GM19238 (cell line): ENCODE measurements at regions not wholly inside any gene's neighbourhood (a gene's known extent, or its start where the extent isn't known, plus 50 kb on each side); places are given as distances from the start of the nearest gene placed in this dataset.

Experiments
- DNase-seq: peaks from one replicate; pipeline ENCODE4 v3.0.0; 2011; ENCODE audit warnings: low spot score; ENCODE audit not compliant: insufficient read length

- DNase-seq = no peak
Measured at GRCh38 chr13:64371045-64371444, 2859.1 kb downstream of the PCDH9 start.

DNA sequence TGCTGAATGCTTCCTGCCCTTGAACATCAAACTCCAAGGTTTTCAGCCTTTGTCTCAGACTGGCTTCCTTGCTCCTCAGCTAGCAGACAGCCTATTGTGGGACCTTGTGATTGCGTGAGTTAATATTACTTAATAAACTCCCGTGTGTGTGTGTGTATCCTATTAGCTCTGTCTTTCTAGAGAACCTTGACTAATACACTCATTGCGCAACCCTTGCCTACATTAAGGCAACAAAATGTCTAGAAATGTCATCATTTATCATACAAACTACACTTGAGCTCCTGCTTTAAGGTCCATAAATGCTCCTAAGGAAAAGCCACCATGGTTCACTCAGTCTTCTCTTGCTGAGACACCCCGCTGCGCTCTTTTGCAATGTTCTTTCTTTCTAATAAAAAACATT, 2861.0 kb downstream of the PCDH9 start:
- no peak for DNase-seq

GRCh38 chr13:64362564-64362963, 2867.6 kb downstream of the PCDH9 start:
- DNase-seq = no peak

DNA sequence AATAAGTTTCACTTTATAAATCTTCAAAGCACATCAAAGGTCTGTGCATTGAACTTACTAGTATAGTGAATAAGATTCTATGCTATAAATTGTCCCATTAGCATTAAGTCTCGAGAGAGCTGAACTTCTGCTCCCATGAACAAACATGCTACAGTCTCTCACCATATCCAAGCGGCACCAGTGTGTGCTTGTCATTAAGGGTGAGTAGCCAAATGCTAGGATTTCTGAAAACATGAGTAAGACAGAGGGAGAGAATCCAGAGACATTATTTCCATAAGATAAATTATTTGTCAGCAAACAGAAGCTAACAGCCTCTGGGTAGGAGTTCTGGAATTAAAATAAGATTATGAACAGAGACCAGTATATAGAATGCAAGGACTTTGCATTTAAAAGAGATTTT, 2882.5 kb downstream of the PCDH9 start:
- no peak for DNase-seq

- DNase-seq = no peak
Measured at GRCh38 chr13:64339373-64340063, 2890.6 kb downstream of the PCDH9 start.

DNA sequence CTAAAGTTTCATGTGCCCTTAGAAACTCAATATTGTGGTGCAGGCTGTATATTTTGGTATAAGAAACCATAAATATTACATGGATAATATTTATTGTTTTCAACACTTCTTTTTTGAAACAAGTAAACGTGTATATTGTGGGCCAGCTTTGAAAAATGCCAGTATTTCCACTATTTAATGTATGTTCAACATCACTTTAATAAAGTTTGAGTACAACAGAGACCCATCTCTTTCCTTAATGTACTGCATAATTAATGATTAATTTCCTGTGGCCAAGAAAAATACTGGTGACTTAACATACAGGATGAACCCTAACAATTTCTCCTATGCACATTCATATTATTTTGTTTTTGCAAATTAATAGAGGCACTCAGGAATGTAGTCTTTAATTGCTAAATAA, 2891.5 kb downstream of the PCDH9 start:
- no peak for DNase-seq

DNA sequence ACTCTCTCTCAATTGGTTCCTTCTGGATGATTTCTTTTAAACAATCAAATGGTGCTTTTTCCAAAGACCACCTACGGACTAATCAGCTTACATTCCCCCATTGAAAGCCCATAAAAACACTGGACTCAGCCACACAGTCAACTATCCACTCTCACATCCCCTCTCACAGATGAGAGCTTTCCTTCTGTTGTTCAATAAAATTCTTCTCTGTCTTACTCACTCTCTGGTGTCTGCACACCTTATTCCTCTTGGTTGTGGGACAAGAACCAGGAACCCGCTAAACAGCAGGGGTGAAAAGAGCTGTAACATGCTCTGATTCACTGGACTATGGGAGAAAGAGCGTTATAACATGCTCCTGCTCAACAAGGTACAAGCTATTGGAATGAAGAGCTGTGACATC, 2896.2 kb downstream of the PCDH9 start:
- no peak for DNase-seq

DNA sequence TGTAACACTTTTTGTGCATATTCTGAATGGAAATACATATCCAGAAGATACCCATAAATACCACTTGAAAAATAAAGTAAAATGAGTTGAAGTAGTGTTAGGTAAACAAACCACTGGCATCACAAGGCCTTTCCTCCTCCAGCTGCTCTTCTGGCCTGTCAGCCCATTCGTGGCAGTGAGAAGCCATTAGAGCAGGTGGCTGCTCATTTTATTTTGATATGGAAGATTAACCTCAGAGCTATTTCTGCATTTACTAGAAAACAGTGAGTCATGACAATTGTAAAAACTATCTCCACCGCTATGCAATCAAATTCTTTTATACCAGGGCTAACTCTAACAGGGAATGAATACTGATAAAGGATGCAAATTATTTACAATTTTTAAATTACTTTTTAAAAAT, 2898.1 kb downstream of the PCDH9 start:
- no peak for DNase-seq

DNA sequence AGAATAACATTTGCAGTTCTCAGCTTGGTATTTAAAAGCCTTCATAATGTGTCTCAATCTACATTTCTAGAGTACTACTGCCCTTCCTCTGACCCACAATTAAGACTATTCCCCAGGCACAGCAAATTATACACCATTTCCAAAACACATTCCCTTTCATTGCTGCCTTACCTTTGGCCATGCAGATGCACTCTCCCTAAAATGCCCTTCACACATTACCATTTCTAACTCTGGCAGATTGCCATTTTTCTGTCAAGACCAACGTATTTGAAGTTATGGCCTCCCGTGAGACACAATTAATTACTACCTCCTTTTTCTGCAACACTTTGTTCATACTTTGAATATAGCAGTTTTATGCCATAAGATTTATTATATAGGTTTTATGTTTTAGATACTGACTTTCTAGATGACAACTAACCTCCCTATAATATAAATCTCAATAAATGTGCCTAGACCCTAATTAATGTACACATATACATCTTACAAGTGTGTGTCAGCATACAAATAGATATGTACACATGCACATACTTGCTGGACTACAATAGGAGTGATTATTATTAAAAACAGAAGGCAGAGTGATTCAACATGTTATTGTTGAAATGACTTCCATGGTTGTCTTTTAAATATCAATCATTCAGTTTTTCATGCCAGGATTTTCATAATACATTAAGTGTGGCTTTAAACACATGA, 2902.5 kb downstream of the PCDH9 start:
- no peak for DNase-seq

GRCh38 chr13:64314331-64314730, 2898.7 kb upstream of the PCDH20 start:
- DNase-seq = no peak

DNA sequence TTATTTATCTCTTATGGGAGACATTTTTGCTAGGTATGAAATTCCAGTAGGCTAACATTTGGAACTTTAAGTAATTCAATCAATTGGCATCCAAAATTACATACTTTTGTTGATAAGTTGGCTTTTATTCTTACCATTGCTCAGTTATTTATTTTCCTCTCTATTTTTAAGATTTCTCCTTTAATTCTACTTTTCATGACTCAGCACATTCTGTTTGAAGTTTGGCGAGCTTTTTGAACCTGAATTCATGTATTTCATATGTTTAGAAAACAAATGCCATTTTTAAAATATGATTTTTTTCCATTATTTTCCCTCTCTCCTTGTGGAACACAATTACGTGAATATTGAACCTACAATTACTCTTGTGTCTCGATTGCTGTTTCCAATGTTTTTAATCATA, 2896.3 kb upstream of the PCDH20 start:
- no peak for DNase-seq

DNA sequence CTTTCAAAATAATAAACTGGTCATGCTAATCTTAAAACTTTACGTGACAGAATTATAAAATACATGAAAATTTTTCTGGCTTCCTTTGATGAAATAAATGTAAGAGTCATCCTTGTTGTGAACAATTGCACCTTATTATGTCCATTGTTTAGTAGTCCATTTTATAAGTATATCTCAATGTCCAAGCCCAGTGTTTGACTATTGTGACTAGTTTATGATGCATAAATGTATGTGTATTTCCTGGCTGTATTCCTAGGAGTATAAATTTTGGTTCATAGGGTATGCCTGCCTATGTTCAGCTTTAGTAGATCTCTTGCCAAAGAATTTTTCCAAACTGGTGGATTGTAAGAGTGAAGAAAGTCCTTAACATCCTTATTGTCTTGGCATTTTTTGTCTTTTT, 2895.5 kb upstream of the PCDH20 start:
- no peak for DNase-seq

DNA sequence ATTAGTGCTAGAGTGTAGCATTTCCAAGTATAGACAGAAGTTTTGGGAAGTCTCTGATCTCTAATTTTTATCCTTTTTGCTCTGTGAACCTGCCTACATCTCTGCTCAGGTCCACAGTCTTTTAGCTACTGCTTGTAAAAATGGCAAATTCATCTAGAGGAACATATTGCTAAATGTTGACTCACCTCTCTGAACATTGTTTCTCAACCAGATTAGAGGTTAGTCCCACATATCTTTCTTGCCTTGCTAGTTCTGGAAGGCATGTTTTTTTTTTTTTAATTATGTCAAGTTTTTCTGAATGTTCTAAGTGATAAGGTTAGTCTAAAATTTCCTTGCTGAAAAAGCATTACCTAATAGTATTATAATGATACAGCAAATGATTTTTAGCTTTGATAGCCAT, 2889.6 kb upstream of the PCDH20 start:
- no peak for DNase-seq

DNA sequence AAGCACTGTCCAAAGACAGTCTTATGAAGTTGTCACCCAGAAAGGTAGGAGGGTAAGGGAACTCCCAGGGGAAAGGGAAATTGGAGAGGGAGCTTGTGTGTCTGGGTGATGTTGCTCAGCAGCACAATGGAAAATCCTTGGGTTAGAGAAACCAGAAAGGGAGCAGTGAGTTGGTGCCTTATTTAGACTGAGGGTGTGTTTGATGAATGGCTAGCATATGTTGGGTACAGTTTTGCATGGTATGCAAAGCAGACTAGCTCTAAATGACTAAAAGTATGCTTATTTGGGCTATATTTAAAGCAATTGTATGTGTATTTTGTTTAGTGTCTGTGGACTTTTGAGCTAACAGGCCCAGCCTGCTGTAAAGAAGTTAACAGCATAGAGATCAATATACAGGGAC, 2884.6 kb upstream of the PCDH20 start:
- DNase-seq = no peak

DNA sequence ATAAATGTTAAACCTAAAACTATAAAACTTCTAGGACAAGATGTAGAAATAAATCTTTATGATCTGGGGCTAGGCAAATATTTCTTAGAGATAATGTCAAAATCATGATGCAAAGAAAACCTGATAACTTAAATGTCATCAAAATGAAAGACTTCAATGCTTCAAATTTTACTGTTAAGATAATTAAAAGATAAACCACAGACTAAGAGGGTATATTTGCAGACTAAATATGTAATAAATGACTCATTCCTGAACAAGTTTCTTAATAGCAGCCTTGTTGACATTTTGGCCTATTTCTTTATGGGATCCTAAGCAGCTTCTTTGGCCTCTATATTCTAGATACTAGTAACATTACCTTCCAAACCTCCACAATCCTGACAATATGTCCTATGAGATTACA, 2878.3 kb upstream of the PCDH20 start:
- no peak for DNase-seq

GRCh38 chr13:64289702-64290101, 2874.1 kb upstream of the PCDH20 start:
- DNase-seq = no peak

GRCh38 chr13:64283926-64284325, 2868.3 kb upstream of the PCDH20 start:
- no peak for DNase-seq

- no peak for DNase-seq
Measured at GRCh38 chr13:64278493-64278892, 2862.8 kb upstream of the PCDH20 start.

- no peak for DNase-seq
Measured at GRCh38 chr13:64277097-64277496, 2861.4 kb upstream of the PCDH20 start.

DNA sequence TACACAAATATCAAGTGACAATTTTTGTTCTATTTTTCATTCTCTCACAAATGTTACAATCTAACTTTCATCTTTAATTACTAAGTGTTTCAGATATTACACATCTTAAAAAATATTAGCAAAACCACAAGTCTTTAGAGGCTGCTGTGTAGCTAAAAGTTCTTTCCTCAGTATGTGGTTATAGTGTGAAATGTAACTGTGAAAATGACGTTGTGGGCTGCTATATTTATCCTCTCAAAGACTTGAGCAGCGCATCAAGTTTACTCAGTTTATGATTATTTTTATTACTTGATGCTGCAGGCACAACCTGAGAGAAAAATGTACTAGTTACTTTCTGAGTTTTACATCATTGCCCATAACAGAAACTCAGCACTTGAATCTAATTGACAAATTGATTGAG, 2860.6 kb upstream of the PCDH20 start:
- DNase-seq = no peak

- no peak for DNase-seq
Measured at GRCh38 chr13:64274481-64275217, 2859.0 kb upstream of the PCDH20 start.

GRCh38 chr13:64273780-64274179, 2858.1 kb upstream of the PCDH20 start:
- no peak for DNase-seq

DNA sequence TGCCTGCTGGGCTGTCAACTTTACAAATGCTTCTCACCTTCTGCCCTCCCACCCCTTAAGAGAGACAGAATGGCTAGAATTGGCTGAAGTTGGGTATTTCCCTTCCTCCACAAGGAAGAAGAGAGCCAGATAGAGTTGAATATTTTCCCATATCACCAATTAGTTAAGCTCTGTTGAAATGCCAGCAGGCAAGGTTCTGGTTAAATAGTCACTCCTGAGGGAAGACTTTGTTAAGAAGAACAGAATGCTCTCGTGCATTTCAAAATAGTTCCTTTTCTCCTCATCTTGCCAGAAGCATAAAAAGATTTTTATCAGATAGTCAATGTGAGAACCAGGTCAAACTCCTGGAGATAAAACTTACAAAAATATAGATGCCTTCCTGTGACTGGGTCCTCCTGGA, 2857.0 kb upstream of the PCDH20 start:
- no peak for DNase-seq
